SH-SY5Y (cell line): ENCODE measurements at regions not wholly inside any gene's neighbourhood (a gene's known extent, or its start where the extent isn't known, plus 50 kb on each side); places are given as distances from the start of the nearest gene placed in this dataset.

Experiments
- GATA2 ChIP-seq: IDR thresholded peaks from 2 replicates; pipeline ENCODE4 v1.6.1; 2011; ENCODE audit warnings: mild to moderate bottlenecking, low read depth, low read length
- GATA3 ChIP-seq: IDR thresholded peaks from 2 replicates; pipeline ENCODE4 v1.6.1; 2011; ENCODE audit warnings: low read depth, mild to moderate bottlenecking, low read length, moderate library complexity

GRCh38 chr14:98943907-98944306 is 328.1 kb downstream of the BCL11B start:
- TF ChIP-seq GATA2, result no peak
- TF ChIP-seq GATA3, result no peak
